GM12891 (cell line): ENCODE measurements at regions not wholly inside any gene's neighbourhood (a gene's known extent, or its start where the extent isn't known, plus 50 kb on each side); places are given as distances from the start of the nearest gene placed in this dataset.

Source experiments
- PAX5 ChIP-seq: IDR thresholded peaks from 2 replicates; pipeline ENCODE4 v1.6.1; 2011; ENCODE audit warnings: low read length, moderate library complexity, mild to moderate bottlenecking; ENCODE audit not compliant: insufficient read depth, severe bottlenecking
- POLR2A ChIP-seq: IDR thresholded peaks from 2 replicates; pipeline ENCODE4 v1.6.1; 2011; ENCODE audit warnings: low read depth, low read length, control low read depth
- POLR2AphosphoS5 ChIP-seq: IDR thresholded peaks from 2 replicates; pipeline ENCODE4 v1.6.1; 2011; ENCODE audit warnings: low read depth, low read length, control low read depth
- POU2F2 ChIP-seq: IDR thresholded peaks from 2 replicates; pipeline ENCODE4 v1.6.1; 2011; ENCODE audit warnings: low read depth, mild to moderate bottlenecking, control low read depth, low read length, moderate library complexity
- SPI1 ChIP-seq: IDR thresholded peaks from 2 replicates; pipeline ENCODE4 v1.6.1; 2011; ENCODE audit warnings: low read depth, low read length, control low read depth
- TAF1 ChIP-seq: IDR thresholded peaks from 2 replicates; pipeline ENCODE4 v1.6.1; 2011; ENCODE audit warnings: low read depth, low read length, control low read depth

GRCh38 chr4:180637616-180638015, 1605.6 kb upstream of the TENM3 start:
- TF ChIP-seq POLR2A (no peak), POLR2AphosphoS5 (no peak), TAF1 (no peak), PAX5 (no peak), SPI1 (no peak), POU2F2 (no peak)
